ENCODE measurements at regions not wholly inside any gene's neighbourhood (a gene's known extent, or its start where the extent isn't known, plus 50 kb on each side); places are given as distances from the start of the nearest gene placed in this dataset.
A peak's percentile ranks its signal among the peaks of the same experiment; 100 is the strongest.

DNA sequence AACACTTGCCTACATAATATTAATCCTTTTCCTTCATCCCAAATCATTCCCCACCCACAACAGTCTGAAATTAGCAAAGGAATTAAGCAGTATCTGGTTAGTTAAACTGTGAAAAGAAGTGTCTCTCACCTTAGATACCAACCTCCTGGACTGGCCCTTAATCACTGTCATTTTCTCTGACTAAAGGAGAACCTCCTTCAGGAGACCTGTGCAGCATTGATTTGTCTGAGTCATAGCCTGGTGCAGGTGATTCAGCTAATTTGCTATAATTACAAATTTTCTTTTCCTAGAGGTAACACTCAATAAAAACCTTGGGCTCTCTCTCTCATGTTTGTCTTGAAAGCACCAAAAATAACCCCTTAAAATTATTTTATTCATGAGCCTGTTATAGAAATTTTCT, 279.8 kb upstream of the SEMA6D start:
- peak overlapping the region; percentile 93 for H2BK120ac ChIP-seq (ENCODE audit: low read depth, low read length)
- H3K4me2 ChIP-seq (ENCODE audit: low read depth, low read length), result no peak overlapping the region
- CTCF ChIA-PET, result no interaction called here
- BruUV-seq (replicated peaks), result no TSS peak
- H2BK5ac ChIP-seq (ENCODE audit: low read depth, low read length, poor library complexity, severe bottlenecking), result peak overlapping the region; percentile 64
- peak overlapping the region; percentile 17; the same call in 1 of the 2 replicates for H3K14ac ChIP-seq (replicated peaks; ENCODE audit: low read depth, low read length)
- H3K9me1 ChIP-seq (ENCODE audit: insufficient read depth, low read length), result peaks cover 3% of the 10 kb centered on the region; the same call in 1 of the 2 replicates
- 0 out of 4 replicates have a peak overlapping the region, but pooled peaks of 1 of the 2 experiments have one; percentile 6 for H4K8ac ChIP-seq (ENCODE audit: low read depth in 2 of 2, low read length in 2 of 2)
- H3K9ac ChIP-seq (ENCODE audit: low read depth, low read length), result no peak overlapping the region
- dilution Hi-C loops (cut with HindIII; ENCODE audit: low sequenced_read_pairs, unreplicated experiment), result no loop called here
- POLR2A ChIA-PET (ENCODE audit: unreplicated experiment), result no interaction called here
- peak overlapping the region; percentile 90 for H2BK20ac ChIP-seq (ENCODE audit: low read depth, low read length)
- intact Hi-C loops (cut with micrococcal nuclease), result loop anchor here (5.0 kb wide), 1 partner anchor 280 kb away; the partner anchor contains the start of gene SEMA6D
- ATAC-seq (ENCODE audit: low read depth), result no peak
- no peak overlapping the region for H2AK9ac ChIP-seq (replicated peaks; ENCODE audit: low read depth, low read length, poor library complexity)
- DNase-seq, result no peak
- peak overlapping the region; percentile 63; the same call in 1 of the 2 replicates for H3K4ac ChIP-seq (ENCODE audit: low read depth, low read length)
- H4K91ac ChIP-seq (ENCODE audit: insufficient read depth, low read depth, low read length), result no peak overlapping the region
- H2BK15ac ChIP-seq (ENCODE audit: low read depth, low read length), result peak overlapping the region; percentile 33; the same call in 1 of the 3 replicates
- no peaks in the 10 kb centered on the region for H3K9me3 ChIP-seq (ENCODE audit: control insufficient read depth, insufficient read depth, low read length)
- H3K18ac ChIP-seq (ENCODE audit: low read depth, low read length), result peak overlapping the region; percentile 74; the same call in 1 of the 2 replicates
- no peak overlapping the region for H3K4me3 ChIP-seq (ENCODE audit: insufficient read depth, low read depth, low read length)
- in situ Hi-C loops (cut with MboI; ENCODE audit: low sequenced_read_pairs), result no loop called here
- peaks cover 20% of the 10 kb centered on the region for H3K4me1 ChIP-seq (ENCODE audit: control insufficient read depth, insufficient read depth, low read length)
- H3K79me1 ChIP-seq (ENCODE audit: low read depth in 1 of 2, low read length in 2 of 2), result peaks cover 0 to 3% of the 10 kb centered on the region in 2 experiments; a peak in 1 of 4 replicates
- no peaks in the 10 kb centered on the region for H3K27me3 ChIP-seq (ENCODE audit: control insufficient read depth, insufficient read depth, low read length)
- no peaks in the 10 kb centered on the region for H3K36me3 ChIP-seq (ENCODE audit: control insufficient read depth, insufficient read depth, low read length)
- no peak overlapping the region for H2AFZ ChIP-seq (replicated peaks; ENCODE audit: low read length, poor library complexity)
- no peak overlapping the region for H3K27ac ChIP-seq (ENCODE audit: insufficient read depth, low read length)
- no peak overlapping the region for H3K23ac ChIP-seq (ENCODE audit: low read depth, low read length)
- no peak overlapping the region; the same call in 1 of the 2 replicates for H2AK5ac ChIP-seq (ENCODE audit: low read depth, low read length)
- TF ChIP-seq MXI1 (IDR thresholded peaks at IDR 0.05; ENCODE audit: borderline replicate concordance, low read depth, low read length) (no peak), MAZ (IDR thresholded peaks at IDR 0.05; ENCODE audit: borderline replicate concordance, low read depth, low read length) (no peak), RCOR1 (IDR thresholded peaks at IDR 0.05; ENCODE audit: insufficient replicate concordance, low read length) (no peak), NFE2L2 (IDR thresholded peaks at IDR 0.05; ENCODE audit: low read depth, low read length) (no peak), SMC3 (IDR thresholded peaks at IDR 0.05; ENCODE audit: low read depth, low read length) (no peak), CHD1 (IDR thresholded peaks at IDR 0.05; ENCODE audit: low read depth, low read length) (no peak), FOS (IDR thresholded peaks at IDR 0.05; ENCODE audit: low read depth, low read length) (no peak)
- TF ChIP-seq, protein P1, sequence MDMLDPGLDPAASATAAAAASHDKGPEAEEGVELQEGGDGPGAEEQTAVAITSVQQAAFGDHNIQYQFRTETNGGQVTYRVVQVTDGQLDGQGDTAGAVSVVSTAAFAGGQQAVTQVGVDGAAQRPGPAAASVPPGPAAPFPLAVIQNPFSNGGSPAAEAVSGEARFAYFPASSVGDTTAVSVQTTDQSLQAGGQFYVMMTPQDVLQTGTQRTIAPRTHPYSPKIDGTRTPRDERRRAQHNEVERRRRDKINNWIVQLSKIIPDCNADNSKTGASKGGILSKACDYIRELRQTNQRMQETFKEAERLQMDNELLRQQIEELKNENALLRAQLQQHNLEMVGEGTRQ (IDR thresholded peaks at IDR 0.05; ENCODE audit: low read depth, low read length), result no peak
- TF ChIP-seq, protein P2, sequence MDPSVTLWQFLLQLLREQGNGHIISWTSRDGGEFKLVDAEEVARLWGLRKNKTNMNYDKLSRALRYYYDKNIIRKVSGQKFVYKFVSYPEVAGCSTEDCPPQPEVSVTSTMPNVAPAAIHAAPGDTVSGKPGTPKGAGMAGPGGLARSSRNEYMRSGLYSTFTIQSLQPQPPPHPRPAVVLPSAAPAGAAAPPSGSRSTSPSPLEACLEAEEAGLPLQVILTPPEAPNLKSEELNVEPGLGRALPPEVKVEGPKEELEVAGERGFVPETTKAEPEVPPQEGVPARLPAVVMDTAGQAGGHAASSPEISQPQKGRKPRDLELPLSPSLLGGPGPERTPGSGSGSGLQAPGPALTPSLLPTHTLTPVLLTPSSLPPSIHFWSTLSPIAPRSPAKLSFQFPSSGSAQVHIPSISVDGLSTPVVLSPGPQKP (IDR thresholded peaks at IDR 0.05; ENCODE audit: borderline replicate concordance, low read depth, low read length), result no peak
- peak overlapping the region; percentile 30; the same call in 1 of the 2 replicates for H4K5ac ChIP-seq (ENCODE audit: low read depth, low read length)
- H4K20me1 ChIP-seq (ENCODE audit: insufficient read depth, low read length), result no peaks in the 10 kb centered on the region
- H3K56ac ChIP-seq (ENCODE audit: extremely low read depth, insufficient read depth, low read length), result no peak overlapping the region

Data from IMR-90 (cell line).